ENCODE measurements at regions not wholly inside any gene's neighbourhood (a gene's known extent, or its start where the extent isn't known, plus 50 kb on each side); places are given as distances from the start of the nearest gene placed in this dataset.
A peak's percentile ranks its signal among the peaks of the same experiment; 100 is the strongest.

DNA sequence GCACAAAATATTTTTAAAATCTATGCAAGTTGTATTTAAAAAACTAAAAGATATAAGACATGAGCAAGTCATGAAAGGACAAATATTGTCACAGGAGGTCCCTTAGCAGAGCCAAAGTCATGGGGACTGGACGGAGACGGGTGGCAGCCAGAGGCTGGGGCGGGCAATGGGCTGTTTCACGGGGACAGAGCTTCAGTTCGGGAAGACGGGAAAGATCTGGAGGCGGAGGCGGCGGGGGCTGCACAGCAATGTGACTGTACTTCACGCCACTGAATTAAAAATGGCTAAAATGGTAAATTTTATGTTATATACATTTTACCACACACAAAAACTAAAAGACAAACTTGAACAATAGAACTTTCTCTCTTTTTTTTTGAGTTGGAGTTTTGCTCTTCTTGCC, 60.0 kb upstream of the METRNL start:
- WGBS (ENCODE audit: missing lambda C conversion rate), result 95% methylated on average over 10 of the region's 10 CpGs
- no peaks in the 10 kb centered on the region for H3K9me3 ChIP-seq
- no peaks in the 10 kb centered on the region for H3K4me1 ChIP-seq
- FAIRE-seq (no peak), ATAC-seq (no peak), DNase-seq (ENCODE audit: low read depth in 1 of 2, low spot score in 1 of 2) (no peak)
- CTCF ChIA-PET, result no interaction called here
- TF ChIP-seq SMC3 (IDR thresholded peaks at IDR 0.05), result no peak
- TF ChIP-seq KDM1A (IDR thresholded peaks at IDR 0.05; ENCODE audit: low read depth), result no peak
- no peak for TF ChIP-seq RFX5 (IDR thresholded peaks at IDR 0.05)
- no peak for TF ChIP-seq PHF8 (IDR thresholded peaks at IDR 0.05; ENCODE audit: borderline replicate concordance, low read depth)
- TF ChIP-seq, protein P1, sequence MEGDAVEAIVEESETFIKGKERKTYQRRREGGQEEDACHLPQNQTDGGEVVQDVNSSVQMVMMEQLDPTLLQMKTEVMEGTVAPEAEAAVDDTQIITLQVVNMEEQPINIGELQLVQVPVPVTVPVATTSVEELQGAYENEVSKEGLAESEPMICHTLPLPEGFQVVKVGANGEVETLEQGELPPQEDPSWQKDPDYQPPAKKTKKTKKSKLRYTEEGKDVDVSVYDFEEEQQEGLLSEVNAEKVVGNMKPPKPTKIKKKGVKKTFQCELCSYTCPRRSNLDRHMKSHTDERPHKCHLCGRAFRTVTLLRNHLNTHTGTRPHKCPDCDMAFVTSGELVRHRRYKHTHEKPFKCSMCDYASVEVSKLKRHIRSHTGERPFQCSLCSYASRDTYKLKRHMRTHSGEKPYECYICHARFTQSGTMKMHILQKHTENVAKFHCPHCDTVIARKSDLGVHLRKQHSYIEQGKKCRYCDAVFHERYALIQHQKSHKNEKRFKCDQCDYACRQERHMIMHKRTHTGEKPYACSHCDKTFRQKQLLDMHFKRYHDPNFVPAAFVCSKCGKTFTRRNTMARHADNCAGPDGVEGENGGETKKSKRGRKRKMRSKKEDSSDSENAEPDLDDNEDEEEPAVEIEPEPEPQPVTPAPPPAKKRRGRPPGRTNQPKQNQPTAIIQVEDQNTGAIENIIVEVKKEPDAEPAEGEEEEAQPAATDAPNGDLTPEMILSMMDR (IDR thresholded peaks at IDR 0.05), result no peak
- TF ChIP-seq FOSB (CRISPR knock-in tag; IDR thresholded peaks at IDR 0.05), result no peak
- no peak for TF ChIP-seq PBX3 (IDR thresholded peaks at IDR 0.05)
- H3K27ac ChIP-seq, result no peak overlapping the region
- POLR2A ChIA-PET, result no interaction called here
- H3K4me3 ChIP-seq, result no peak overlapping the region
- H3K4me2 ChIP-seq, result no peak overlapping the region

GRCh38 chr17:83024218-83024971, 55.0 kb upstream of the METRNL start:
- CTCF ChIA-PET, result no interaction called here
- POLR2A ChIA-PET, result no interaction called here
- DNase-seq (ENCODE audit: low read depth in 1 of 2, low spot score in 1 of 2) (no peak), FAIRE-seq (no peak), ATAC-seq (peak in 1 of 2 experiments; percentile 30; a peak in 1 of 6 replicates)
- no peak overlapping the region for H3K4me3 ChIP-seq
- no peaks in the 10 kb centered on the region for H3K4me1 ChIP-seq
- no peak for TF ChIP-seq POLR2A (IDR thresholded peaks at IDR 0.05; ENCODE audit: low read length)
- no peak for TF ChIP-seq EP300 (IDR thresholded peaks at IDR 0.05)
- no peak for TF ChIP-seq ZC3H11A (IDR thresholded peaks at IDR 0.05)
- no peak for TF ChIP-seq POLR2AphosphoS2 (conservative IDR thresholded peaks at IDR 0.05; ENCODE audit: low read length)
- TF ChIP-seq NR3C1 (IDR thresholded peaks at IDR 0.05), result no peak
- TF ChIP-seq JUNB (IDR thresholded peaks at IDR 0.05), result no peak
- no peak for TF ChIP-seq RARB (CRISPR knock-in tag; IDR thresholded peaks at IDR 0.05)
- TF ChIP-seq CHD2 (IDR thresholded peaks at IDR 0.05; ENCODE audit: low read length, partially characterized antibody), result no peak
- TF ChIP-seq, protein P1 (IDR thresholded peaks at IDR 0.05), result no peak
- TF ChIP-seq GATA3 (IDR thresholded peaks at IDR 0.05; ENCODE audit: borderline replicate concordance), result no peak
- no peak for TF ChIP-seq EHF (CRISPR knock-in tag; IDR thresholded peaks at IDR 0.05)
- no peak for TF ChIP-seq JUN (IDR thresholded peaks at IDR 0.05)
- TF ChIP-seq RNF2 (IDR thresholded peaks at IDR 0.05; ENCODE audit: borderline replicate concordance, low read depth), result no peak
- no peak for TF ChIP-seq ZSCAN20 (CRISPR knock-in tag; IDR thresholded peaks at IDR 0.05)
- TF ChIP-seq MYC (IDR thresholded peaks at IDR 0.05; ENCODE audit: borderline replicate concordance, low read length), result no peak
- no peak for TF ChIP-seq ELK1 (IDR thresholded peaks at IDR 0.05; ENCODE audit: low read depth, low read length)
- TF ChIP-seq HMGXB4 (CRISPR knock-in tag; IDR thresholded peaks at IDR 0.05; ENCODE audit: borderline replicate concordance), result no peak
- TF ChIP-seq RCOR1 (IDR thresholded peaks at IDR 0.05; ENCODE audit: low read depth, low read length), result no peak
- TF ChIP-seq HES2 (IDR thresholded peaks at IDR 0.05), result no peak
- no peak overlapping the region for H3K27ac ChIP-seq
- no peaks in the 10 kb centered on the region for H3K9me3 ChIP-seq
- WGBS (ENCODE audit: missing lambda C conversion rate), result 92% methylated on average over 40 of the region's 43 CpGs
- H3K4me2 ChIP-seq, result no peak overlapping the region
